HG03280 (cell line): ENCODE measurements at regions not wholly inside any gene's neighbourhood (a gene's known extent, or its start where the extent isn't known, plus 50 kb on each side); places are given as distances from the start of the nearest gene placed in this dataset.
A peak's percentile ranks its signal among the peaks of the same experiment; 100 is the strongest.

Source experiments
- ATAC-seq: cut with Tn5 transposase; IDR thresholded peaks from one replicate; pipeline ENCODE4 v1.9.1; 2021; ENCODE audit warnings: mild to moderate bottlenecking, moderate library complexity; ENCODE audit not compliant: unreplicated experiment

GRCh38 chr20:22408521-22409402 is 175.6 kb downstream of the FOXA2 start:
- no peak for ATAC-seq

GRCh38 chr20:22407237-22408193 is 176.9 kb downstream of the FOXA2 start:
- ATAC-seq, result no peak

GRCh38 chr20:22404419-22405170 is 179.8 kb downstream of the FOXA2 start:
- no peak for ATAC-seq

- no peak for ATAC-seq
Observed at GRCh38 chr20:22403632-22404361, 180.6 kb downstream of the FOXA2 start.

GRCh38 chr20:22403022-22403631 is 181.2 kb downstream of the FOXA2 start:
- ATAC-seq, result no peak

GRCh38 chr20:22402550-22402949 is 181.8 kb downstream of the FOXA2 start:
- no peak for ATAC-seq

- ATAC-seq, result no peak
Observed at GRCh38 chr20:22400440-22400839, 183.9 kb downstream of the FOXA2 start.

GRCh38 chr20:22394583-22394982 is 189.8 kb downstream of the FOXA2 start:
- no peak for ATAC-seq

- ATAC-seq, result no peak
Observed at GRCh38 chr20:22390543-22390903, 193.8 kb downstream of the FOXA2 start.

GRCh38 chr20:22389836-22390542 is 194.4 kb downstream of the FOXA2 start:
- no peak for ATAC-seq

GRCh38 chr20:22387452-22387851 is 196.9 kb downstream of the FOXA2 start:
- peak; percentile 62 for ATAC-seq

GRCh38 chr20:22386306-22386623 is 198.1 kb downstream of the FOXA2 start:
- no peak for ATAC-seq

GRCh38 chr20:22385602-22386305 is 198.6 kb downstream of the FOXA2 start:
- no peak for ATAC-seq

GRCh38 chr20:22384978-22385377 is 199.4 kb downstream of the FOXA2 start:
- ATAC-seq, result no peak

- ATAC-seq, result no peak
Observed at GRCh38 chr20:22383156-22383555, 201.2 kb downstream of the FOXA2 start.

- ATAC-seq, result peak; percentile 45
Observed at GRCh38 chr20:22382742-22383141, 201.6 kb downstream of the FOXA2 start.

GRCh38 chr20:22381812-22382416 is 202.5 kb downstream of the FOXA2 start:
- ATAC-seq, result no peak

GRCh38 chr20:22379472-22379871 is 204.9 kb downstream of the FOXA2 start:
- no peak for ATAC-seq
